ENCODE measurements at regions not wholly inside any gene's neighbourhood (a gene's known extent, or its start where the extent isn't known, plus 50 kb on each side); places are given as distances from the start of the nearest gene placed in this dataset.

DNA sequence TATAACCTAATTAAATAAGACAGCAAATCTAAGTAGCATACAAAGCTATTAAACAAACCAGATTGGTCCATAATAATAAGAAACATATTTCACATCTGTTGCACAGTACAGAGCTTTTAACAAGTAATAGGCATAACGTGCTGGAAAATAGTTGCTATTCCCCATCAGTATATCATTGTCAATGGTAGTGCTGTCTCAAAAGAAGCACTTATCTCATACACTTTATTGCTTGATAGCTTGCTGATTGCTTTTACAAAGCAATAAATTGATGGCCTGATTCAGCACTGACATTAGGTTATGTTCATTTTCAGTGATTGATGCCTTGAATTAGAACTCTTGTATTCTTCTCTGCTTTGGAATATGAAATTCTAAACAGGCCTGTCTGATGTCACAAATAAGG lies 641.7 kb downstream of the CBLN2 start:
- TF ChIP-seq, protein P1, sequence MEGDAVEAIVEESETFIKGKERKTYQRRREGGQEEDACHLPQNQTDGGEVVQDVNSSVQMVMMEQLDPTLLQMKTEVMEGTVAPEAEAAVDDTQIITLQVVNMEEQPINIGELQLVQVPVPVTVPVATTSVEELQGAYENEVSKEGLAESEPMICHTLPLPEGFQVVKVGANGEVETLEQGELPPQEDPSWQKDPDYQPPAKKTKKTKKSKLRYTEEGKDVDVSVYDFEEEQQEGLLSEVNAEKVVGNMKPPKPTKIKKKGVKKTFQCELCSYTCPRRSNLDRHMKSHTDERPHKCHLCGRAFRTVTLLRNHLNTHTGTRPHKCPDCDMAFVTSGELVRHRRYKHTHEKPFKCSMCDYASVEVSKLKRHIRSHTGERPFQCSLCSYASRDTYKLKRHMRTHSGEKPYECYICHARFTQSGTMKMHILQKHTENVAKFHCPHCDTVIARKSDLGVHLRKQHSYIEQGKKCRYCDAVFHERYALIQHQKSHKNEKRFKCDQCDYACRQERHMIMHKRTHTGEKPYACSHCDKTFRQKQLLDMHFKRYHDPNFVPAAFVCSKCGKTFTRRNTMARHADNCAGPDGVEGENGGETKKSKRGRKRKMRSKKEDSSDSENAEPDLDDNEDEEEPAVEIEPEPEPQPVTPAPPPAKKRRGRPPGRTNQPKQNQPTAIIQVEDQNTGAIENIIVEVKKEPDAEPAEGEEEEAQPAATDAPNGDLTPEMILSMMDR (IDR thresholded peaks at IDR 0.05), result no peak
- TF ChIP-seq POLR2A (IDR thresholded peaks at IDR 0.05), result no peak
- TF ChIP-seq EP300 (IDR thresholded peaks at IDR 0.05), result no peak

All from suprapubic skin (tissue), 3 donors.